ENCODE measurements at regions not wholly inside any gene's neighbourhood (a gene's known extent, or its start where the extent isn't known, plus 50 kb on each side); places are given as distances from the start of the nearest gene placed in this dataset.

- ChIA-PET CTCF (no interaction called here), POLR2A (no interaction called here)
These were observed 316.0 kb upstream of the ADGRL4 start for GRCh38 chr1:79322511-79323027.

GRCh38 chr1:79312438-79312837, 305.9 kb upstream of the ADGRL4 start:
- POLR2A ChIA-PET: no interaction called here
- CTCF ChIA-PET: no interaction called here

- POLR2A ChIA-PET: no interaction called here
These were observed 304.1 kb upstream of the ADGRL4 start for GRCh38 chr1:79310609-79311008.

GRCh38 chr1:79304131-79304530, 297.6 kb upstream of the ADGRL4 start:
- POLR2A ChIA-PET: no interaction called here
- CTCF ChIA-PET: no interaction called here

More at GRCh38 chr1:79310609-79311008, 304.1 kb upstream of the ADGRL4 start:
- CTCF ChIA-PET: no interaction called here

- POLR2A ChIA-PET: no interaction called here
- CTCF ChIA-PET: no interaction called here
These were observed 296.5 kb upstream of the ADGRL4 start for GRCh38 chr1:79303040-79303439.

GRCh38 chr1:79302380-79302930, 295.9 kb upstream of the ADGRL4 start:
- ChIA-PET POLR2A (no interaction called here), CTCF (no interaction called here)

- ChIA-PET CTCF (no interaction called here), POLR2A (no interaction called here)
These were observed 289.4 kb upstream of the ADGRL4 start for GRCh38 chr1:79295967-79296366.

- POLR2A ChIA-PET: no interaction called here
- CTCF ChIA-PET: no interaction called here
These were observed 287.1 kb upstream of the ADGRL4 start for GRCh38 chr1:79293611-79294010.

GRCh38 chr1:79290927-79291474, 284.5 kb upstream of the ADGRL4 start:
- ChIA-PET POLR2A (no interaction called here), CTCF (no interaction called here)

- POLR2A ChIA-PET: no interaction called here
- CTCF ChIA-PET: no interaction called here
These were observed 281.5 kb upstream of the ADGRL4 start for GRCh38 chr1:79287982-79288381.

- CTCF ChIA-PET: no interaction called here
These were observed 279.1 kb upstream of the ADGRL4 start for GRCh38 chr1:79285667-79286066.

GRCh38 chr1:79283451-79283850, 276.9 kb upstream of the ADGRL4 start:
- CTCF ChIA-PET: no interaction called here

More at GRCh38 chr1:79285667-79286066, 279.1 kb upstream of the ADGRL4 start:
- POLR2A ChIA-PET: no interaction called here

GRCh38 chr1:79281442-79281841, 274.9 kb upstream of the ADGRL4 start:
- ChIA-PET CTCF (no interaction called here), POLR2A (no interaction called here)

More at GRCh38 chr1:79283451-79283850, 276.9 kb upstream of the ADGRL4 start:
- POLR2A ChIA-PET: no interaction called here

GRCh38 chr1:79271759-79272158, 265.2 kb upstream of the ADGRL4 start:
- ChIA-PET POLR2A (no interaction called here), CTCF (no interaction called here)

- POLR2A ChIA-PET: no interaction called here
- CTCF ChIA-PET: no interaction called here
These were observed 258.7 kb upstream of the ADGRL4 start for GRCh38 chr1:79264975-79265818.

GRCh38 chr1:79264285-79264684, 257.8 kb upstream of the ADGRL4 start:
- ChIA-PET CTCF (no interaction called here), POLR2A (no interaction called here)

- CTCF ChIA-PET: no interaction called here
- POLR2A ChIA-PET: no interaction called here
These were observed 256.3 kb upstream of the ADGRL4 start for GRCh38 chr1:79262745-79263258.

- CTCF ChIA-PET: no interaction called here
- POLR2A ChIA-PET: no interaction called here
These were observed 253.1 kb upstream of the ADGRL4 start for GRCh38 chr1:79259390-79260336.

- POLR2A ChIA-PET: no interaction called here
These were observed 248.9 kb upstream of the ADGRL4 start for GRCh38 chr1:79255421-79255820.

GRCh38 chr1:79252598-79252997, 246.1 kb upstream of the ADGRL4 start:
- ChIA-PET CTCF (no interaction called here), POLR2A (no interaction called here)

More at GRCh38 chr1:79255421-79255820, 248.9 kb upstream of the ADGRL4 start:
- CTCF ChIA-PET: no interaction called here
